NCI-H446 treated with DMSO at 0.1 percent for 48 hours (cell line): ENCODE measurements at regions not wholly inside any gene's neighbourhood (a gene's known extent, or its start where the extent isn't known, plus 50 kb on each side); places are given as distances from the start of the nearest gene placed in this dataset.

Experiments used
- DNase-seq: peaks from one replicate; lab custom pipeline; 2025; lab: John Stamatoyannopoulos, UW

GRCh38 chr5:126365446-126366198 is 57.6 kb upstream of the GRAMD2B start:
- no peak for DNase-seq

GRCh38 chr5:126366199-126366560 is 57.0 kb upstream of the GRAMD2B start:
- DNase-seq, result no peak

GRCh38 chr5:126368239-126368812 is 54.9 kb upstream of the GRAMD2B start:
- DNase-seq, result no peak

DNA sequence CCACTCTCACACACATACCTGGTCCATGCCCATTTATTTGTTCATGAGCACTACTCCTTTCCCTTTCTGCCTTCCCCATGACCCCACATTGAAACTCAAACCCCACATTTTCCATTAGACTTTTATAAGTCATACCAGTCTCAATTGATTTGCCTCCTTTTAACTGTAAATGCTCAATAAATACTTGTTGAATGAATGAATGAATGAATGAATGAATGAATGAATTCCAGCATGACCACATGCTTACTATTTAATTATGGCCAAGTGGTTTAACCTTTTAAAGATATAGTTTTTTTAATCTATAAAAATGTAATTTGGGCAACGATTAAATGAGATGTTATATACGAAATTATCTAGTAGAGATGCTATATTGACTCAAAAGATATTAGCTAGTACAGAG is 54.1 kb upstream of the GRAMD2B start:
- DNase-seq, result no peak

- no peak for DNase-seq
Observed at GRCh38 chr5:126369995-126370731, 53.0 kb upstream of the GRAMD2B start.

DNA sequence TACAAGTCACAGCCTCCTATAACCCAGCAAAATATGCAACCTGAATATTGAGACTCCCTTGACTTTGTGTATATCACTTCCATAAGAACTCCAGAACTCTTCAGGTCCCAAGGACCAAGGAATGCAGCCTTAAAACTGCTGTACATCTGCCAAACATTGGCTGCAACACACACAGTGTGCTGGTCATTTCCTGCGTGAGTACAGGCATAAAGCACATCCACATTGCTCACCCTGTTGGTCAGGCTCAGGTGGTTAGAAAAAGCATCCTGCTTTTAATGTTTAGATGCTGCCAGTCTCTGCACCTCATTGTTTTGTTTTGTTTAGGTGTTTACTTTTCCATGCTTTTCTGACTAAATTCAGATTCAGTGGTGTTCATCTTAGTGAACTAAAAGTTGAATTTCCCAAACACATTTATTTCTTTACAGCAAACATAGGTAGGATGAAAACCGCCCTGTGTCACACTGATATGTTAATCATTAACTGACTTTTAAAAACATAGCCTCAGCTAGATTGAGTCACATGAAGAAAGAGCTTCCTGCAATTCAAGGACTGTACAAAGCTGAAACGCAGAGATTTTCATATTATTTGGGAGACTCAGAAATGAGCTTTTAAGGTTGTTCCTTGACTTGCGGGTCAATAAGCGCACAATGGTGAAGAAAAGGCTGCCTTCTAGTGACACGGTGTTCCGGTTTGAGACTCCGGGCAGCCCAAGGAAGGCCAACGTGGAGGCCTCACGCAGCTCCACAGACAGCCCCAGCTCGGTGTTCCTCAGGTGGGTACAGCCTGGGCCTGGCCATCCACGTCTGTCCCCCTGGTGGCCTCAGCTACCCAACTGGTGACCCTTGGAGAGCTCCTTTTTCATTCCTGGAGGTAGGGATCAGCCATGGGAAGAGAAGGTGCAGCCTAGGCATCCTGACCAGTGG is 52.2 kb upstream of the GRAMD2B start:
- DNase-seq, result no peak

DNA sequence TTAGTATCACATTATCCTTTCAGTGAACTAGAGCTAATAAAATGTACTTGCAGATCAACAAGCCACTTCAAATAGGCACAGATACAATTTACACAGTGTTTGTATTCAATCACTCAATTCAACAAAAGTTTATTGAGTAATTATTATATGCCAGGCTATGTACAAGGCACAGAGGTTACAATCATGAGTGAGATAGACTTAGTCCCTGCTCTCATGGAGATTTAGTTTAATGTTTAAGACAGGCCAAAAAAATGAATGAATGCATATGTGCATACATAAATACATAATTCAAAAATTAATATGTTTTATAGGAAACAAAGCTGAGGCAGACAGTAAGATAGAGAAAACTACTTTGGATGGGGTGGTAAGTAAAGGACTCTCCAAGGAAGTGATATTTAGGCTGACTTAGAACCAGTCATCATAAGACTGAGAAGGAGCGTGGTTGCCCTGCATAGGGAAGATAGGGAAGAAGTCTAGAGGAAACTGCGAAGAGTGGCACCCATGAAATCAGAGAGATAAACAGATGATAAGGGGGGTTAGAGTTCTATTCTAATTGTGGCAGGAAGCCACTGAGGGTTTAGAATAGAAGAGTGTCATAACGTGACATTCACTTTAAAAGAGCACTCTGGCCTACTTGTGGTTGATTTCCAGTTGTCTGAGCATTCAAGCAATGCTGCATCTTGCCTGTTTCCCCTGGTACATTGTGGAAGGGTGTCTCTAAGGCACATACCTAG is 49.7 kb upstream of the GRAMD2B start:
- DNase-seq, result no peak
